MCF 10A (cell line): ENCODE measurements at regions not wholly inside any gene's neighbourhood (a gene's known extent, or its start where the extent isn't known, plus 50 kb on each side); places are given as distances from the start of the nearest gene placed in this dataset.

Source experiments
- BruUV-seq: library from RNA; stranded (reverse); fragments of 400-500 nt; replicated peaks from 2 replicates; lab custom pipeline; 2021; lab: Mats Ljungman, UMichigan
- CTCF ChIA-PET: fragments of 300-600 bp; sonication (Branson Sonifier 250); formaldehyde crosslinking; extraction: SDS; loops from one replicate; lab custom pipeline; 2021; ENCODE audit warnings: antibody characterized with exemption, inconsistent platforms; lab: Yijun Ruan, JAX
- POLR2A ChIA-PET: fragments of 300-600, 350-650 bp; sonication (Branson Sonifier 250); formaldehyde crosslinking; extraction: SDS; loops from one replicate; lab custom pipeline; 2020; ENCODE audit warnings: antibody characterized with exemption, inconsistent platforms; lab: Yijun Ruan, JAX
- DNase-seq: peaks from one replicate; pipeline ENCODE4 v3.0.0-alpha.2; 2018; ENCODE audit not compliant: unreplicated experiment
- H3K27ac Mint-ChIP-seq: one replicate; pipeline ENCODE4 v1.8.0; 2022; ENCODE audit warnings: mild to moderate bottlenecking, low read depth, mixed read lengths; ENCODE audit not compliant: unreplicated experiment
- H3K27me3 Mint-ChIP-seq: one replicate; pipeline ENCODE4 v1.8.0; 2022; ENCODE audit warnings: mixed read lengths; ENCODE audit not compliant: insufficient read depth, unreplicated experiment
- H3K36me3 Mint-ChIP-seq: one replicate; pipeline ENCODE4 v1.8.0; 2022; ENCODE audit warnings: mild to moderate bottlenecking, moderate library complexity, mixed read lengths; ENCODE audit not compliant: insufficient read depth, unreplicated experiment
- H3K4me1 Mint-ChIP-seq: one replicate; pipeline ENCODE4 v1.8.0; 2022; ENCODE audit warnings: mixed read lengths; ENCODE audit not compliant: insufficient read depth, unreplicated experiment
- H3K4me3 Mint-ChIP-seq: one replicate; pipeline ENCODE4 v1.8.0; 2022; ENCODE audit warnings: mild to moderate bottlenecking, moderate library complexity, mixed read lengths; ENCODE audit not compliant: unreplicated experiment
- H3K9me3 Mint-ChIP-seq: one replicate; pipeline ENCODE4 v1.8.0; 2022; ENCODE audit warnings: mixed read lengths; ENCODE audit not compliant: unreplicated experiment
- CTCF ChIP-seq: fragments of 200-600 bp; IDR thresholded peaks from one replicate; pipeline ENCODE4 v1.8.0; 2022; ENCODE audit warnings: antibody characterized with exemption, mild to moderate bottlenecking; ENCODE audit not compliant: unreplicated experiment
- intact Hi-C: fragments of 100-400 bp; cut with micrococcal nuclease; formaldehyde crosslinking; loops from 2 replicates; pipeline ENCODE4 v1.14.1; 2022

GRCh38 chr3:116871905-116872304 lies 162.3 kb downstream of the TUSC7 start:
- H3K36me3 Mint-ChIP-seq, result no peaks in the 10 kb centered on the region
- no peaks in the 10 kb centered on the region for H3K9me3 Mint-ChIP-seq
- peaks cover 12% of the 10 kb centered on the region for H3K27me3 Mint-ChIP-seq
- intact Hi-C loops, result no loop called here
- H3K27ac Mint-ChIP-seq, result no peak overlapping the region
- CTCF ChIA-PET, result interaction anchor here (1.9 kb wide), 1 partner anchor 8 kb away, joined by 8 read pairs; no protein-coding TSS in a partner anchor
- no peak for DNase-seq
- POLR2A ChIA-PET, result no interaction called here
- TF ChIP-seq CTCF, result no peak
- no TSS peak for BruUV-seq
- no peaks in the 10 kb centered on the region for H3K4me1 Mint-ChIP-seq
- no peak overlapping the region for H3K4me3 Mint-ChIP-seq

DNA sequence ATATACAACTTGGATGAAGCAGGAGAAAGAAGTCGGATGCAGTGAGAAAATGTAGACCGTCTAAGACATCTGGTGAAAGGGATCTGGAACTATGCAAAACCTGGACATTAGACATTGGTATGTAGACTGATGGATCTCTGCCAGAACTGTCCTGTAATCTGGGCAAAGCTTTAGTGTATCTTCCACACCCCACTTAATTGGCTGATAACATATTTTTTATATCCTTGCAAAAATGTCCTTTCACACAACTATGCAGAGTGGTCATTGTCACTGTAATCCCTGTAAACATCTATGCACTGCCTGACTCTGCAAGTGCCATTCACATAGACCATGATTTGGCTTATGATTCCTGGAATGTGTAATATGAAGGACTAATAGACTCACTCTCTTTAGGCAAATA lies 163.1 kb downstream of the TUSC7 start:
- Mint-ChIP-seq H3K4me1 (no peaks in the 10 kb centered on the region), H3K36me3 (no peaks in the 10 kb centered on the region), H3K4me3 (no peak overlapping the region), H3K27me3 (peaks cover 12% of the 10 kb centered on the region), H3K9me3 (no peaks in the 10 kb centered on the region), H3K27ac (no peak overlapping the region)
- no TSS peak for BruUV-seq
- no peak for TF ChIP-seq CTCF
- POLR2A ChIA-PET, result interaction anchor here (0.6 kb wide), 1 partner anchor 677 kb away, joined by 3 read pairs; no protein-coding TSS in a partner anchor
- intact Hi-C loops, result no loop called here
- no peak for DNase-seq
- CTCF ChIA-PET, result interaction anchor here (1.9 kb wide), 1 partner anchor 9 kb away, joined by 8 read pairs; no protein-coding TSS in a partner anchor

DNA sequence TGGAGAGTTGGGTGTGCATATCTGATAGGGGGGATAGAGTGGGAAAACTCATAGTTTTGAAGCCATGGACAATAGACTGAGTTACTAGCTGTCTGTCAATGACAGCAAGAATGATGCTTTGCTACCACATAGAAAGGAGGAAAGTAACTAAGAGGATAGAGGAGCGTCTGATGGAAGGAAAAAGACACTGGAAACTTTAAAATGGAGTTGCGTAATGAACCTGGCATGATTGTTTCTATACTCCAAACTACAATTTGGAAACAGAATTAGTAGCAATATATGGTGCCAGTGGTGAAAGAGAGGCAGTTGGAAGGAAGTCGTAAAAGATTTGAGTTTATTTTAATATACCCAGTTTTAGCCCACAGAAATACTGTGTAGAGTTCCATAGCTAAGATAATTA lies 163.6 kb downstream of the TUSC7 start:
- POLR2A ChIA-PET, result interaction anchor here (0.6 kb wide), 1 partner anchor 677 kb away, joined by 3 read pairs; no protein-coding TSS in a partner anchor
- CTCF ChIA-PET, result interaction anchor here (1.9 kb wide), 1 partner anchor 9 kb away, joined by 8 read pairs; no protein-coding TSS in a partner anchor
- intact Hi-C loops, result no loop called here
- no peak for DNase-seq
- TF ChIP-seq CTCF, result no peak
- BruUV-seq, result no TSS peak
- no peaks in the 10 kb centered on the region for H3K4me1 Mint-ChIP-seq
- H3K27me3 Mint-ChIP-seq, result peaks cover 12% of the 10 kb centered on the region
- no peak overlapping the region for H3K27ac Mint-ChIP-seq
- no peak overlapping the region for H3K4me3 Mint-ChIP-seq
- no peaks in the 10 kb centered on the region for H3K36me3 Mint-ChIP-seq
- no peaks in the 10 kb centered on the region for H3K9me3 Mint-ChIP-seq

GRCh38 chr3:116877968-116878367 lies 168.4 kb downstream of the TUSC7 start:
- Mint-ChIP-seq H3K36me3 (no peaks in the 10 kb centered on the region), H3K4me1 (no peaks in the 10 kb centered on the region), H3K9me3 (no peaks in the 10 kb centered on the region), H3K4me3 (no peak overlapping the region), H3K27ac (no peak overlapping the region), H3K27me3 (peaks cover 17% of the 10 kb centered on the region)
- no peak for TF ChIP-seq CTCF
- ChIA-PET CTCF (no interaction called here), POLR2A (no interaction called here)
- BruUV-seq, result no TSS peak
- no peak for DNase-seq
- intact Hi-C loops, result no loop called here
